Stomach (tissue), 8 donors: ENCODE measurements at regions not wholly inside any gene's neighbourhood (a gene's known extent, or its start where the extent isn't known, plus 50 kb on each side); places are given as distances from the start of the nearest gene placed in this dataset.

Experiments used
- DNase-seq, 2 donors: peaks; one replicate each; pipeline versions ENCODE4 v3.0.0 to v3.0.0-alpha.2; 2013 to 2019
- H3K27ac ChIP-seq, 5 donors: fragments of 200-600 bp in 4 of 5; sonication (generic) in 4 of 5; one replicate each; pipeline ENCODE4 v1.5.1; 2013 to 2019; ENCODE audit warnings: mild to moderate bottlenecking in 1 of 5, moderate library complexity in 1 of 5
- H3K27me3 ChIP-seq, 3 donors: fragments of 200-600 bp; sonication (generic); one replicate each; pipeline ENCODE4 v1.5.1; 2017 to 2019; ENCODE audit warnings: mixed run types in 1 of 3
- H3K36me3 ChIP-seq, 4 donors: fragments of 200-600 bp; sonication (generic); 1 replicate in 3 of 4; 2 replicates in 1 of 4; pipeline ENCODE4 v1.5.1; 2016 to 2019
- H3K4me1 ChIP-seq, 4 donors: fragments of 200-600 bp; sonication (generic); one replicate each; pipeline ENCODE4 v1.5.1; 2016 to 2019
- H3K4me3 ChIP-seq, 4 donors: fragments of 200-600 bp; sonication (generic) in 3 of 4; one replicate each; pipeline ENCODE4 v1.5.1; 2016 to 2019; ENCODE audit warnings: mild to moderate bottlenecking in 1 of 4
- H3K9me3 ChIP-seq, 4 donors: fragments of 200-600 bp; sonication (generic); one replicate each; pipeline ENCODE4 v1.5.1; 2016 to 2019
- CTCF ChIP-seq, 7 experiments: fragments of 450-650 bp in 4 of 7; fragments of 200-600 bp in 3 of 7; sonication (generic) in 3 of 7; IDR thresholded peaks; one replicate each; pipeline ENCODE4 v1.5.1; 2016 to 2019; ENCODE audit warnings: antibody characterized with exemption in 7 of 7, control low read depth in 2 of 7, mild to moderate bottlenecking in 1 of 7
- EP300 ChIP-seq: sonication (generic); formaldehyde crosslinking; IDR thresholded peaks from one replicate; pipeline ENCODE4 v1.6.1; 2017; ENCODE audit warnings: antibody characterized with exemption
- POLR2A ChIP-seq, 4 donors: fragments of 450-650 bp; IDR thresholded peaks; one replicate each; pipeline ENCODE4 v1.6.1; 2016; ENCODE audit warnings: antibody characterized with exemption in 4 of 4, control low read depth in 2 of 4, mild to moderate bottlenecking in 1 of 4, moderate library complexity in 1 of 4
- POLR2AphosphoS5 ChIP-seq, 3 donors: sonication (generic); formaldehyde crosslinking; IDR thresholded peaks; one replicate each; pipeline ENCODE4 v1.6.1; 2016; ENCODE audit warnings: antibody characterized with exemption in 3 of 3
- WGBS, 5 donors: extraction: QIAGEN DNeasy Blood & Tissue Kit in 3 of 5; methylation state at CpG; one replicate each; pipeline versions ENCODE4 v1.1.5 to v1.1.7; 2013 to 2018; 5-methylcytosine and 5-hydroxymethylcytosine counted together
- intact Hi-C: fragments of 100-400 bp; cut with DNase I; formaldehyde crosslinking; loops from one replicate; pipeline ENCODE4 v1.15.1; 2023; ENCODE audit warnings: low total_unique reads
- donor health status: healthy with polysubstance abuse.
- donor health status: Bipolar disorder and iron deficiency.
- donor health status: healthy.

GRCh38 chr13:46982856-46983582 is 86.2 kb upstream of the HTR2A start:
- intact Hi-C loops: no loop called here
- H3K27me3 ChIP-seq: no peaks in the 10 kb centered on the region
- H3K36me3 ChIP-seq: no peaks in the 10 kb centered on the region
- DNase-seq: peak in 1 of 2 donors; percentile 9
- no peaks in the 10 kb centered on the region for H3K4me1 ChIP-seq
- H3K9me3 ChIP-seq: no peaks in the 10 kb centered on the region
- WGBS, 5 donors: 62 to 69% (median 64%) methylated on average over 3 of the region's 3 CpGs
- no peak for TF ChIP-seq EP300
- no peak for TF ChIP-seq CTCF (IDR thresholded peaks at IDR 0.05)
- no peak for TF ChIP-seq POLR2A (IDR thresholded peaks at IDR 0.05)
- no peak for TF ChIP-seq POLR2AphosphoS5 (IDR thresholded peaks at IDR 0.05)
- H3K4me3 ChIP-seq: no peak overlapping the region
- no peak overlapping the region for H3K27ac ChIP-seq

DNA sequence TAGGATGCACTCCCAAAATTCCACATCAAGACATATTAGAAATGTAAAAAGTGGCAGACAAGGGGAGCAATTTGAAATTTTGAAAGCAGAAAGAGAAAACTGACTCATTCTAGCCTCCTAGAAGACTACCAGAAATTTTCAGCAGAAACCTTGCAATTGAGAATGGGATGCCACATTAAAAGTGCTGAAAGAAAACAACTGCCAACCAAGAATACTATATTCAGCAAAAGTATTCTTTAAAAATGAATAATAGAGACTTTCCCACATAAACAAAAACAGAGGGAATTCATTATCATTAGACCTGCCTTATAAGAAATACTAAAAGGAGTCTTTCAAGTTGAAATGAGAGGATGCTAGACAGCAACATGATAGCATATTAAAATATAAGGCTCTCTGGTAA is 78.3 kb upstream of the HTR2A start:
- TF ChIP-seq POLR2AphosphoS5 (IDR thresholded peaks at IDR 0.05) (no peak), POLR2A (IDR thresholded peaks at IDR 0.05) (no peak), CTCF (IDR thresholded peaks at IDR 0.05) (no peak), EP300 (no peak)
- H3K27me3 ChIP-seq: no peaks in the 10 kb centered on the region

DNA sequence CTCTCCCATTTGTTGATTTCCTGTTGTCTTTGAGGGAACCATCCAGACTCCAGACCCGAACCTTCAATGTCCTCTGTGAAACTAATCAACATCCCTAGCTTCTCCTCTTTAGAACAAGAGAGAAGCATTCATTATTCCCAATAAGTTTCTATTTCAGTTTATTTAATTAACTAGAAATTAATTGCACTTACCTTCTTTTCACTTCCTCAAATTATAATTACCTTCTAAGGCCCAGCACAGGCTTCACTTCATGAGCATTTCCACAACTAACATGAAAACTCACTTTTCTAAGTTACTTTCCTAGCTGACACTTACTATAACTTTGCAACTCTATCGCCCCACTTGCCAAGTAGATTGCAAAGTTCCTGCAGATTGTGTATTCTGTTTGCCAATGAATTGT is 71.6 kb upstream of the HTR2A start:
- intact Hi-C loops: no loop called here
- TF ChIP-seq EP300 (no peak), POLR2A (IDR thresholded peaks at IDR 0.05) (no peak), CTCF (IDR thresholded peaks at IDR 0.05) (no peak), POLR2AphosphoS5 (IDR thresholded peaks at IDR 0.05) (no peak)
- Histone ChIP-seq H3K4me3 (no peak overlapping the region), H3K4me1 (no peaks in the 10 kb centered on the region), H3K27ac (no peak overlapping the region), H3K9me3 (no peaks in the 10 kb centered on the region), H3K27me3 (no peaks in the 10 kb centered on the region), H3K36me3 (no peaks in the 10 kb centered on the region)
- DNase-seq: no peak
- WGBS, 5 donors: 82 to 87% (median 86%) methylated on average over 2 of the region's 2 CpGs

More for the DNA sequence above, 78.3 kb upstream of the HTR2A start:
- no peaks in the 10 kb centered on the region for H3K4me1 ChIP-seq
- H3K27ac ChIP-seq: no peak overlapping the region
- intact Hi-C loops: loop anchor here (10.0 kb wide), 1 partner anchor 800 kb away; no protein-coding TSS in a partner anchor
- no peak for DNase-seq
- H3K9me3 ChIP-seq: peaks cover 7 to 22% (median 16%) of the 10 kb centered on the region in 4 donors
- no peak overlapping the region for H3K4me3 ChIP-seq
- H3K36me3 ChIP-seq: no peaks in the 10 kb centered on the region

DNA sequence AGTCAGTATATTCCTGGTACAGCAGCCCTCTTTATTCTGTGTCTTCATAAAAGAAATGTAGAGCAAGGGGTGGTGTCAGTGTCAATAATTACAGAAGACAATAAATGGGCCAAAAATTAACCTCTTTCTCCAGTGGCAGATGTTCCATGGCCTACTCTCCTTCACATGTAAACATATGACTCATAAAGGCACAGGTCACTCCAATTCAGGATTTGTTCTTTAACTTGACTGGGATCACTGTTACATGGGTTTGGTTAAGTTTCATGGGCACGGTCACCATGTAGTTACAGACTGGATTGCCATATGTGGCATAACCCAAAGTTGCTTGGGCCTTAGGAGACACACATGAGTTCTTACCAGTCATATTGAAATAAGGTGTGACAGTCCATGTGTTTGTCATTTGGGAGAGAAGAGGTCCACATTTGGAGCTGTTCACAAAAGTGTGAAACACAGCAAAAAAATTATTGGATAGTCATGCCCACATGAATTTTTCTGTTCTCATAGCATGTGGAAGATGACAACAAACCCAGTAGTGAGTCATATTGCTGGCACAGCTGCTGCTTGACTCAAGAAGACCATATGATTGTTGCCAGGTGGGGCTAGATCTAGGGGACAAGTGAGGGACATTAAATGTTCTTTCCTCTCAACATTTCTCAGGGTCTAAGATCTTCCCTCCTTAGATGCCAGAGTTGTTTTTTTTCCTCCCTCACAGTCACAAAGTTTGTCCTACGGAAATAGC is 68.1 kb upstream of the HTR2A start:
- WGBS, 5 donors: 43 to 52% (median 48%) methylated on average over 2 of the region's 2 CpGs
- TF ChIP-seq POLR2A (IDR thresholded peaks at IDR 0.05): no peak
- intact Hi-C loops: no loop called here
- H3K9me3 ChIP-seq: no peaks in the 10 kb centered on the region
- no peak overlapping the region for H3K4me3 ChIP-seq
- no peaks in the 10 kb centered on the region for H3K36me3 ChIP-seq
- no peaks in the 10 kb centered on the region for H3K27me3 ChIP-seq
- DNase-seq: no peak
- H3K4me1 ChIP-seq: no peaks in the 10 kb centered on the region
- H3K27ac ChIP-seq: no peak overlapping the region

- no peak for DNase-seq
- Histone ChIP-seq H3K27me3 (no peaks in the 10 kb centered on the region), H3K4me3 (no peak overlapping the region), H3K27ac (no peak overlapping the region), H3K4me1 (no peaks in the 10 kb centered on the region), H3K9me3 (no peaks in the 10 kb centered on the region), H3K36me3 (no peaks in the 10 kb centered on the region)
- WGBS, 5 donors: 78 to 89% (median 88%) methylated on average over 4 of the region's 4 CpGs
- intact Hi-C loops: no loop called here
- TF ChIP-seq EP300 (no peak), POLR2AphosphoS5 (IDR thresholded peaks at IDR 0.05) (no peak), POLR2A (IDR thresholded peaks at IDR 0.05) (no peak), CTCF (IDR thresholded peaks at IDR 0.05) (no peak)
These were observed 67.1 kb upstream of the HTR2A start for GRCh38 chr13:46963904-46964303.
